ENCODE measurements at regions not wholly inside any gene's neighbourhood (a gene's known extent, or its start where the extent isn't known, plus 50 kb on each side); places are given as distances from the start of the nearest gene placed in this dataset.
A peak's percentile ranks its signal among the peaks of the same experiment; 100 is the strongest.

- peaks cover 32% of the 10 kb centered on the region for H3K9me3 Mint-ChIP-seq
These were observed 328.7 kb downstream of the SMAD2 start for GRCh38 chr18:47601581-47602272.

DNA sequence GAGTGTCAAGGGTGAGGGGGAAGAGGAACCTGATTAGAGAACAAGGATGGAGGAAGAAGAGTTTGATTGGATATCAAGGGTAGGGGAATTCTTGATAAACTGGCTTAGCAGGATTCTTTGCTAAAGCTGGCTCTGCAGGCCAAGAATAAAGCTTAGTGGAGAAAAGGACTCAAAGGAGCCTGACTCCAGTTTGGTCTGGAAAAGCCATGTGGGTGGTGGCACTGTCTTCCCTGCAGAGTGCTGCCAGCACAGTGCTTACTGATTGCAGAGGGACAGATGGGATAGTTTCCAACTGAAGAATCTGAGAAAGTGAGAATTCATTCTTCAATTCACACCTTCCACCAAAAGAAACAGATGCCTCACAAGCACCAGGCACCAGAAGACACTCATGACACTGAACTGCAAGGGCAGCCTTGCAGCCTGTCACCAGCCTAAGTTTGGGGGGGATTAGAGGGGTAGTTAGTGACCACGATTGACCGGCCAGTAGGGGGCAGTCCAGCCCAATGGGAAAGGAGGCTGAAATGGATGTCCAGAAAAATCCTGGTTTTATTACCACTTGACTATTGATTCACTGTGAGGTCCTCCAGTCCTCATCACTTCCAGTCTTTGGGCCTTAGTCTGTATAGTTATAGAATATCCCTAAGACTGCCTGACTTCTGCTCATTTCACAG is 334.5 kb downstream of the SMAD2 start:
- TF ChIP-seq, protein P1, sequence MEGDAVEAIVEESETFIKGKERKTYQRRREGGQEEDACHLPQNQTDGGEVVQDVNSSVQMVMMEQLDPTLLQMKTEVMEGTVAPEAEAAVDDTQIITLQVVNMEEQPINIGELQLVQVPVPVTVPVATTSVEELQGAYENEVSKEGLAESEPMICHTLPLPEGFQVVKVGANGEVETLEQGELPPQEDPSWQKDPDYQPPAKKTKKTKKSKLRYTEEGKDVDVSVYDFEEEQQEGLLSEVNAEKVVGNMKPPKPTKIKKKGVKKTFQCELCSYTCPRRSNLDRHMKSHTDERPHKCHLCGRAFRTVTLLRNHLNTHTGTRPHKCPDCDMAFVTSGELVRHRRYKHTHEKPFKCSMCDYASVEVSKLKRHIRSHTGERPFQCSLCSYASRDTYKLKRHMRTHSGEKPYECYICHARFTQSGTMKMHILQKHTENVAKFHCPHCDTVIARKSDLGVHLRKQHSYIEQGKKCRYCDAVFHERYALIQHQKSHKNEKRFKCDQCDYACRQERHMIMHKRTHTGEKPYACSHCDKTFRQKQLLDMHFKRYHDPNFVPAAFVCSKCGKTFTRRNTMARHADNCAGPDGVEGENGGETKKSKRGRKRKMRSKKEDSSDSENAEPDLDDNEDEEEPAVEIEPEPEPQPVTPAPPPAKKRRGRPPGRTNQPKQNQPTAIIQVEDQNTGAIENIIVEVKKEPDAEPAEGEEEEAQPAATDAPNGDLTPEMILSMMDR (IDR thresholded peaks at IDR 0.05) = peak; percentile 61
- Mint-ChIP-seq H3K27ac (no peak overlapping the region), H3K27me3 (ENCODE audit: insufficient read depth) (peaks cover 9% of the 10 kb centered on the region; the same call in 1 of the 2 replicates), H3K36me3 (ENCODE audit: low read depth) (no peaks in the 10 kb centered on the region), H3K4me1 (ENCODE audit: low read depth) (no peaks in the 10 kb centered on the region), H3K9me3 (peaks cover 33% of the 10 kb centered on the region), H3K4me3 (no peak overlapping the region)
- DNase-seq = no peak

More at GRCh38 chr18:47601581-47602272, 328.7 kb downstream of the SMAD2 start:
- Mint-ChIP-seq H3K36me3 (ENCODE audit: low read depth) (no peaks in the 10 kb centered on the region), H3K27me3 (ENCODE audit: insufficient read depth) (0 out of 2 replicates have a peak, but pooled peaks cover 1% of the 10 kb centered on the region), H3K27ac (no peak overlapping the region), H3K4me3 (no peak overlapping the region), H3K4me1 (ENCODE audit: low read depth) (no peaks in the 10 kb centered on the region)
- TF ChIP-seq, protein P1 (IDR thresholded peaks at IDR 0.05) = no peak
- no peak for DNase-seq

DNA sequence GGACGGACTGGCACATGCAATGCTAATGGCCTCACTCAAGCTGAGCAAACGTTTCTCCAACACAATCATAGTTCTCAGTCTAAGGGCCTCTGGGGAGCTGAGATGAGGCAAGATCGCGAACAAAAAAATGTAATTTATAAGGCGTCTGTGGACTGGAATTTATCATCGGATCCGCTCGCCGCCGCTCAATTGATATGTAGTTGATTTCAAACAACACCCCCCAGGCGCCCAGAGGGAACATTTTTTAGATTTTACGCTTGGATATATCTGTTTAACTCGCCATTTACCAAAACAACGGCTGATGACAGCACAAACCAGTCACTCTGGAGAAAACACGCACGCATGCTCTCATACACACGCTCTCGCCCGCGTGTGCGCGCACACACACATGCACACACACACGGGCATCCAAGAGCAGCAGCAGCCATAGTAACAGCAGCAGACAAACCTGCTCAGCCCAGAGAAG is 335.8 kb downstream of the SMAD2 start:
- Mint-ChIP-seq H3K4me3 (no peak overlapping the region), H3K36me3 (ENCODE audit: low read depth) (no peaks in the 10 kb centered on the region), H3K9me3 (peaks cover 24% of the 10 kb centered on the region), H3K27me3 (ENCODE audit: insufficient read depth) (peaks cover 9% of the 10 kb centered on the region; the same call in 1 of the 2 replicates), H3K4me1 (ENCODE audit: low read depth) (no peaks in the 10 kb centered on the region), H3K27ac (no peak overlapping the region)
- no peak for DNase-seq
- TF ChIP-seq, protein P1 (IDR thresholded peaks at IDR 0.05) = no peak

DNA sequence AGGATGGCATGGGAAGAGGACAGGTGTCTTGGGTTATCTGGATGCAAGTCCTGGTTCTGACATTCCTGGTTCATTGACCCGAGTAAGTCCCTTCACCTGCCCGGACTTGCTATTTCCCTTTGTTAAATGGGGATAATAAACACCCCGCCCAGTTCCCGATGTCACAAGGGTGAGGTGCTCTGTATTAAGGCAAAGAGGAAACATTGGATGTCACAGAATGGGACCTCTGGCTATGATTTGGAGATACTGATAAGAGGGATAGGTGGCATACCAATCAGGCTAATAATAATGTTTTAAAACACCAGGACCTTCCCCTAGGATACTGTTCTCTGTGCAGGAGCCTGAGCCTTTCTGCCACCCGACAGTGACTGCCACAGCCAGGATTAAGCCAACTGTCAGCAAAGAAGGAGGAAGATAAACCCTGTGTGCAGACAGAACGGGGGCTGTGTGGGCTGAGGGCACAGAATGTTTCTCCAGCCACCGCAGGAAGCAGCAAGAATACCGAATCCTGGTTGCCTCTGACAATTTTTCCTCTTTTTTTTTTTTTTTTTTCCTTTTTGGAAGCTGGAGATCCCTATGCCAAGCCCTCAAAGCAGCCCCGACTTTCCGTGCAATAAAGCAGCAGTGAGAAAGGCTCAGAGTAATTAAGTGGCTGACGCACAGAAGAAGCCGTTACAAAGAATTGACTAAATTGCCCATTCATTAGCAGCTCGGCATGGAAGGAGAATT is 336.6 kb downstream of the SMAD2 start:
- Mint-ChIP-seq H3K36me3 (ENCODE audit: low read depth) (no peaks in the 10 kb centered on the region), H3K4me3 (no peak overlapping the region), H3K9me3 (peaks cover 24% of the 10 kb centered on the region), H3K27me3 (ENCODE audit: insufficient read depth) (peaks cover 9% of the 10 kb centered on the region; the same call in 1 of the 2 replicates), H3K27ac (no peak overlapping the region), H3K4me1 (ENCODE audit: low read depth) (no peaks in the 10 kb centered on the region)
- TF ChIP-seq, protein P1 (IDR thresholded peaks at IDR 0.05) = no peak
- no peak for DNase-seq

DNA sequence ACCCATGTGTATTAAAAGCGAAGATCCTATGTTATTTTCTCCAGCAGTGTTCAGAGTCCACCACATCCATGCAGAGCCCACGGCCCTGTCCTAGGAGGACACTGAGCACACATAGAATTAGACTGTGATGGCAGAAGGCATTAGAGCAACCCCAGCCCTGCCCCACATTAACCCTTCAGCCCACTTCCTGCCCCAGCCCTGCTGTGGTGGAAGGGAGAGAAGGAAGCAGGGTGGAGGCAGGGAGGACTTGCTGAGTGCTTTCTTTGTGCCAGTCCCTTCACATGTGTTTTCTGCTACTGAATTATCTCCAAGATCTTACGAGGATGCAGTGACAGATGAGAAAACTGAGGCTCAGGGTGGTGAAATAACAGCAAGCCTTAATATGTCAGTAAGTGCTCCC is 339.0 kb downstream of the SMAD2 start:
- Mint-ChIP-seq H3K4me1 (ENCODE audit: low read depth) (no peaks in the 10 kb centered on the region), H3K9me3 (peaks cover 28% of the 10 kb centered on the region), H3K4me3 (no peak overlapping the region), H3K27ac (no peak overlapping the region), H3K36me3 (ENCODE audit: low read depth) (no peaks in the 10 kb centered on the region), H3K27me3 (ENCODE audit: insufficient read depth) (peaks cover 12% of the 10 kb centered on the region; the same call in 1 of the 2 replicates)
- TF ChIP-seq, protein P1 (IDR thresholded peaks at IDR 0.05) = no peak
- DNase-seq = no peak

Measured in HFFc6 (cell line).